Kidney epithelial cell (primary cell): ENCODE measurements at regions not wholly inside any gene's neighbourhood (a gene's known extent, or its start where the extent isn't known, plus 50 kb on each side); places are given as distances from the start of the nearest gene placed in this dataset.

Source experiments
- DNase-seq: peaks from one replicate; pipeline ENCODE4 v3.0.0-alpha.2; 2010; ENCODE audit warnings: low read depth
- H3K27me3 ChIP-seq: 2 replicates; pipeline ENCODE4 v1.6.0; 2011; ENCODE audit warnings: low read length; ENCODE audit not compliant: control insufficient read depth, insufficient read depth
- H3K36me3 ChIP-seq: 2 replicates; pipeline ENCODE4 v1.5.1; 2011; ENCODE audit warnings: low read length; ENCODE audit not compliant: control insufficient read depth, insufficient read depth
- H3K4me3 ChIP-seq: 2 replicates; pipeline ENCODE4 v1.5.1; 2011; ENCODE audit warnings: low read depth, mild to moderate bottlenecking, control low read depth, low read length
- CTCF ChIP-seq: IDR thresholded peaks from 2 replicates; pipeline ENCODE4 v1.5.1; 2011; ENCODE audit warnings: mild to moderate bottlenecking, moderate library complexity, low read length, control low read depth, inconsistent platforms; ENCODE audit not compliant: insufficient read depth, poor library complexity, severe bottlenecking

- no peak for DNase-seq
- Histone ChIP-seq H3K4me3 (no peak overlapping the region), H3K27me3 (no peaks in the 10 kb centered on the region), H3K36me3 (no peaks in the 10 kb centered on the region)
- TF ChIP-seq CTCF: no peak
Measured at GRCh38 chr5:73357576-73357975, 91.0 kb downstream of the FOXD1 start.

GRCh38 chr5:73355108-73355507 lies 93.5 kb downstream of the FOXD1 start:
- H3K27me3 ChIP-seq: no peaks in the 10 kb centered on the region
- TF ChIP-seq CTCF: no peak
- no peak overlapping the region for H3K4me3 ChIP-seq
- no peak for DNase-seq
- no peaks in the 10 kb centered on the region for H3K36me3 ChIP-seq

GRCh38 chr5:73354406-73354805 lies 94.2 kb downstream of the FOXD1 start:
- H3K36me3 ChIP-seq: no peaks in the 10 kb centered on the region
- DNase-seq: no peak
- no peaks in the 10 kb centered on the region for H3K27me3 ChIP-seq
- no peak overlapping the region for H3K4me3 ChIP-seq
- no peak for TF ChIP-seq CTCF

- Histone ChIP-seq H3K36me3 (no peaks in the 10 kb centered on the region), H3K27me3 (no peaks in the 10 kb centered on the region), H3K4me3 (no peak overlapping the region)
- no peak for TF ChIP-seq CTCF
- DNase-seq: no peak
Measured at GRCh38 chr5:73352649-73353230, 95.8 kb downstream of the FOXD1 start.

- TF ChIP-seq CTCF: no peak
- Histone ChIP-seq H3K4me3 (no peak overlapping the region), H3K27me3 (no peaks in the 10 kb centered on the region), H3K36me3 (no peaks in the 10 kb centered on the region)
- no peak for DNase-seq
Measured at GRCh38 chr5:73352243-73352642, 96.3 kb downstream of the FOXD1 start.

GRCh38 chr5:73351593-73351992 lies 97.0 kb downstream of the FOXD1 start:
- no peak for DNase-seq
- no peaks in the 10 kb centered on the region for H3K36me3 ChIP-seq
- H3K4me3 ChIP-seq: no peak overlapping the region
- no peaks in the 10 kb centered on the region for H3K27me3 ChIP-seq
- TF ChIP-seq CTCF: no peak
